Kidney epithelial cell (primary cell): ENCODE measurements at regions not wholly inside any gene's neighbourhood (a gene's known extent, or its start where the extent isn't known, plus 50 kb on each side); places are given as distances from the start of the nearest gene placed in this dataset.

Experiments
- DNase-seq: peaks from one replicate; pipeline ENCODE4 v3.0.0-alpha.2; 2010; ENCODE audit warnings: low read depth
- H3K27me3 ChIP-seq: 2 replicates; pipeline ENCODE4 v1.6.0; 2011; ENCODE audit warnings: low read length; ENCODE audit not compliant: control insufficient read depth, insufficient read depth
- H3K36me3 ChIP-seq: 2 replicates; pipeline ENCODE4 v1.5.1; 2011; ENCODE audit warnings: low read length; ENCODE audit not compliant: control insufficient read depth, insufficient read depth
- H3K4me3 ChIP-seq: 2 replicates; pipeline ENCODE4 v1.5.1; 2011; ENCODE audit warnings: low read depth, mild to moderate bottlenecking, control low read depth, low read length
- CTCF ChIP-seq: IDR thresholded peaks from 2 replicates; pipeline ENCODE4 v1.5.1; 2011; ENCODE audit warnings: mild to moderate bottlenecking, moderate library complexity, low read length, control low read depth, inconsistent platforms; ENCODE audit not compliant: insufficient read depth, poor library complexity, severe bottlenecking

- no peak for DNase-seq
- no peaks in the 10 kb centered on the region for H3K36me3 ChIP-seq
- TF ChIP-seq CTCF, result no peak
- H3K4me3 ChIP-seq, result no peak overlapping the region
- peaks cover 17% of the 10 kb centered on the region for H3K27me3 ChIP-seq
Measured at GRCh38 chr2:128494640-128495321, 176.1 kb upstream of the HS6ST1 start.

GRCh38 chr2:128495996-128496547, 177.4 kb upstream of the HS6ST1 start:
- Histone ChIP-seq H3K27me3 (peaks cover 17% of the 10 kb centered on the region), H3K4me3 (no peak overlapping the region), H3K36me3 (no peaks in the 10 kb centered on the region)
- TF ChIP-seq CTCF, result no peak
- no peak for DNase-seq

GRCh38 chr2:128496700-128497099, 178.0 kb upstream of the HS6ST1 start:
- Histone ChIP-seq H3K4me3 (no peak overlapping the region), H3K36me3 (no peaks in the 10 kb centered on the region), H3K27me3 (peaks cover 17% of the 10 kb centered on the region)
- no peak for TF ChIP-seq CTCF
- no peak for DNase-seq

- no peak for DNase-seq
- Histone ChIP-seq H3K36me3 (no peaks in the 10 kb centered on the region), H3K27me3 (peaks cover 17% of the 10 kb centered on the region), H3K4me3 (no peak overlapping the region)
- no peak for TF ChIP-seq CTCF
Measured at GRCh38 chr2:128497461-128497860, 178.8 kb upstream of the HS6ST1 start.

- no peak for DNase-seq
- H3K4me3 ChIP-seq, result no peak overlapping the region
- H3K36me3 ChIP-seq, result no peaks in the 10 kb centered on the region
- no peak for TF ChIP-seq CTCF
- peaks cover 15% of the 10 kb centered on the region for H3K27me3 ChIP-seq
Measured at GRCh38 chr2:128498086-128498485, 179.4 kb upstream of the HS6ST1 start.

- H3K27me3 ChIP-seq, result peaks cover 11% of the 10 kb centered on the region
- no peak overlapping the region for H3K4me3 ChIP-seq
- no peak for TF ChIP-seq CTCF
- no peak for DNase-seq
- no peaks in the 10 kb centered on the region for H3K36me3 ChIP-seq
Measured at GRCh38 chr2:128498589-128498988, 179.9 kb upstream of the HS6ST1 start.
